ENCODE measurements at regions not wholly inside any gene's neighbourhood (a gene's known extent, or its start where the extent isn't known, plus 50 kb on each side); places are given as distances from the start of the nearest gene placed in this dataset.

- no peak for TF ChIP-seq EP300 (IDR thresholded peaks at IDR 0.05; ENCODE audit: borderline replicate concordance in 1 of 2, control insufficient read depth in 1 of 2, low read depth in 2 of 2, low read length in 2 of 2)
- no peak for TF ChIP-seq POLR2AphosphoS5 (IDR thresholded peaks at IDR 0.05; ENCODE audit: low read length)
- no peak for TF ChIP-seq CTCF (IDR thresholded peaks at IDR 0.05 in 2 of 3, conservative IDR thresholded peaks at IDR 0.05 in 1 of 3; ENCODE audit: control insufficient read depth in 2 of 3, extremely low read depth in 1 of 3, insufficient read depth in 1 of 3, low read depth in 3 of 3, low read length in 3 of 3)
- TF ChIP-seq USF1 (IDR thresholded peaks at IDR 0.05; ENCODE audit: borderline replicate concordance, extremely low read length, insufficient read depth, low read depth, low read length): no peak
- no peak for TF ChIP-seq EGR1 (IDR thresholded peaks at IDR 0.05; ENCODE audit: borderline replicate concordance in 1 of 2, low read depth in 2 of 2, low read length in 2 of 2)
- TF ChIP-seq TAF1 (IDR thresholded peaks at IDR 0.05; ENCODE audit: borderline replicate concordance, low read depth, low read length): no peak
- no peak for TF ChIP-seq PBX3 (IDR thresholded peaks at IDR 0.05; ENCODE audit: insufficient replicate concordance, low read depth, low read length)
- no peak for TF ChIP-seq TBL1XR1 (IDR thresholded peaks at IDR 0.05; ENCODE audit: low read depth, low read length)
- no peak for TF ChIP-seq JUND (IDR thresholded peaks at IDR 0.05; ENCODE audit: low read depth, low read length)
- no peak for TF ChIP-seq CREM (IDR thresholded peaks at IDR 0.05; ENCODE audit: low read depth)
- no peak for TF ChIP-seq TARDBP (IDR thresholded peaks at IDR 0.05; ENCODE audit: borderline replicate concordance)
- TF ChIP-seq MAX (IDR thresholded peaks at IDR 0.05; ENCODE audit: low read depth, low read length): no peak
Observed at GRCh38 chr1:194723067-194723466, 1536.7 kb upstream of the B3GALT2 start.
